NOMO-1 (cell line): ENCODE measurements at regions not wholly inside any gene's neighbourhood (a gene's known extent, or its start where the extent isn't known, plus 50 kb on each side); places are given as distances from the start of the nearest gene placed in this dataset.

Source experiments
- DNase-seq, 2 experiments: peaks; one replicate each; lab custom pipeline; 2025; ENCODE audit not compliant: unreplicated experiment in 2 of 2; lab: John Stamatoyannopoulos, UW

DNA sequence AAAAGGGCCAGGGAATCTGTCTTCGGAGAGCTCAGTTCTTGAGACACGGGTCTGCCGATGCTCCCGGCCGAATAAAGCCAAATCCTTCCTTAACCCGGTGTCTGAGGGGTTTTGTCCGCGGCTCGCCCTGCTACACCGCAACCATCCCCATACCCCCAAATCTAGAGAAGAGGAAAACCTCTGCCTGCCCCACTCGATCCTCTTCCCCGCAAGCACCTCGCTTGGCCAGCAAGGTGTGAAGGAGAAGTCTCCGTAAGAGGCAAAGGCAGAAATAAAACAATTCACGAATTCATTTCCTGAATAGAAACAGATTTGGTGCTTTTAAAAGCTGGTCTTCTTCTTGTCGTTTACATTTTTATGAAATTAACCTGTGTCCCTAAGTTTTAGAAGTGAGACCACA lies 67.3 kb upstream of the GALNT9 start:
- DNase-seq: no peak

DNA sequence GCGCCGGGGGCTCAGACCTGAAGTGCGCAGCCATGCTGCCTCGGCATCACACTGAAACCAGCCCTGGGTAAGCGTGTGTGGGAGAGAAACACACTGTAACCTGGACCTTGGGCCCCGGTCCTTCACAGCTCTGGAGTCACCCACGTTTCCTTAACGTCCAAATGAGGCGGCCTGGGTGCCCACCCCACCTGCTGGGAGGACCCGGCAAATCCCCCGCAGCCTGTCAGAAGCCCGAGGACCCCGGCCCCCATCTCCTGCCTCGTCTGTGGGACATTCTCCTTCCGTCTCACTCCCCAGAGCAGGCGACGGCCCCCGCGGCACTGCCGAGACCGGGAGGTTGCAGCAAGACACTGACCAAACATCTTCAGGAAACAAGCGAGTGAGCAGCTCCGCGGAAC lies 66.5 kb upstream of the GALNT9 start:
- DNase-seq: no peak

DNA sequence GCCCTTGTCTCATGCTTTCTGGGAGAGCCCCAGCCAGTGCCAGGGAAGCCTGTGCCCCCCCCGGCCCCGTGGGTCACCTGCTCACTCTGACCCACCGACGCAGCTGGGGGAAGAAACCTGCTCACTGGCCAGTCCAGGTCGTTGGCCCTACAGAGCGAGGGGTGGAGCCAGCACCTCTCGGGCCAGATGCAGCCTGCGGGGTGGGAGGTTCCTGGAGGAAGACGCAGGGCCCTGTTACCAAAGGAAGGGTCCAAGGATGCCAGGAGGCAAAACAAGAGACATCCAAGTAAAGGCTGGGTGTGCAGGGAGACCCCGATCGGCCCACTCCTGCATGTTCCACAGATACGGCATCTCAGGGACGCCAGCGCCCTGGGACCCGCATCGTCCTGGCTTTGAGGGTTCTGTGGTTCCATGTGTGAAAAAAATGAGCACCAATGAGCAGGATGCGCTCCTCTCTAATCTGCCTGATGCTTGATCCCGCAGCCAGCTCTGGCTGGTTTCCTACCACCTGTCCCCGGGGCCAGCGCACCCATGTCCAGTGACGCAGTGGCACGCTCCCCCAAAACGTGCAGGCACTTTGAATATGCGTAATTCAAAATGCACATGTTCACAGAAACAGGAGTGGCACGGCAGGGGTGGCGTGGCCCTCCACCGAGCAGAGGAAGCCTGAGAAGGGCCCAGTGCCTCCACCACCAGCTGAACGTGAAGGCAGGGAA lies 66.0 kb upstream of the GALNT9 start:
- DNase-seq: no peak

DNA sequence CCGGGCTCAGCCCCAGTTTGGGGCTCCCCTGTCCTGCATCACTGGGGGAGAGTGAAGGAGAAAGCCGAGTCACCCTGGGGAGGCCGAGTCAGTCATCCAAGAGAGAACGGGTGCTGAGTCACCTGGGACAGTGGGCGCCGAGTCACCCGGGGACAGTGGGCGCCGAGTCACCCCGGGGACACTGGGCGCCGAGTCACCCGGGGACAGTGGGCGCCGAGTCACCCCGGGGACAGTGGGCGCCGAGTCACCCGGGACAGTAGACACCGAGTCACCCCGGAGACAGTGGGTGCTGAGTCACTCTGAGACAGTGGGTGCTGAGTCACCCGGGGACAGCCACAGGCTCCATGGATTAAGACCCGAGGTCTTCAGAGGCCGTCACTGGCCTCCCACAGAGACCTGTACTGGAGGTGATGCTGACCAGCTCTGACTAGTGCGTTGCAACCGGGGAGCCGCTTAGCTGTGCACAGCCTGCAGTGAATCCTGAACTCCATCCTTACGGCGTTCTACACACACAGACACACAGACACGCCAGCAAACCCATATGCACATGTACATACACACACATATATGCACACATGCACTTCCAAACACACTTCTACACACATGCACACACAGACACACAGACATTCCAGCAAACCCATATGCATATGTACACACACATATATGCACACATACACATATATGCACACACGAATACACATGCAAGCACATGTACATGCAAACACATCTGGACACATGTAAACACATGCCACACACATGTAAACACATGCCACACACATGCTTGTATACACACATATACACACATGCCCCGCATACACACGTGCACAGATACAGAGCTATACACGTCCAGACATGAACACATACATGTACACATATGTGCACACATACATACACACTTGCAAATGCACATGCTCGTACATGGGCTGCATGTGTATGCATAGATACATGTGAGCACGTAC lies 64.9 kb upstream of the GALNT9 start:
- DNase-seq: no peak

DNA sequence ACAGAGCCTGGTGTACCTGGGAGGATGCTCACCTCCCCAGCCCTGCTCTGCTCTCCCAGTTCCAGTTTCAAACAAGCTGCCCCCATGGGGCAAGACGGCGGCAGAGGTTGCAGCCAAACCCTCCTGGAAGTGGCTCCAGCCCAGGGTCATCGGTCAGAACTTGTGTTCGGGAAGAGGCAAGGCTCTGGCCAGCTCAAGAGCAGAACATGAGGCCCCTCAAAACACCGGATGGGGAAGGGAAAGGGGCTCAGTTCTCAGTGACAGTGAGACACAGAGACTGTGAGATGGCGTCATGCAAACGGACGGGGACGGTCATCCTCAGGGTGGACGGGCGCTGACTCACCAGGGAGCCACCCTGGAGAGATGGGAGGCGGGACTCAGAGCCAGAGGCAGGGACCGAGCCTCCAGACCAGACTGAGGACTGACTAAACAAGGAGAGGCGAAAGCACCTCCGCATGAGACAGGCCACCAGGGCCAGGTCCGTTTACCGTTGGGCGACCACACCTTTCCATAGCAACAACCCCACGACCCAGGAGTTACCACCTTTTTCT lies 63.9 kb upstream of the GALNT9 start:
- no peak for DNase-seq

DNA sequence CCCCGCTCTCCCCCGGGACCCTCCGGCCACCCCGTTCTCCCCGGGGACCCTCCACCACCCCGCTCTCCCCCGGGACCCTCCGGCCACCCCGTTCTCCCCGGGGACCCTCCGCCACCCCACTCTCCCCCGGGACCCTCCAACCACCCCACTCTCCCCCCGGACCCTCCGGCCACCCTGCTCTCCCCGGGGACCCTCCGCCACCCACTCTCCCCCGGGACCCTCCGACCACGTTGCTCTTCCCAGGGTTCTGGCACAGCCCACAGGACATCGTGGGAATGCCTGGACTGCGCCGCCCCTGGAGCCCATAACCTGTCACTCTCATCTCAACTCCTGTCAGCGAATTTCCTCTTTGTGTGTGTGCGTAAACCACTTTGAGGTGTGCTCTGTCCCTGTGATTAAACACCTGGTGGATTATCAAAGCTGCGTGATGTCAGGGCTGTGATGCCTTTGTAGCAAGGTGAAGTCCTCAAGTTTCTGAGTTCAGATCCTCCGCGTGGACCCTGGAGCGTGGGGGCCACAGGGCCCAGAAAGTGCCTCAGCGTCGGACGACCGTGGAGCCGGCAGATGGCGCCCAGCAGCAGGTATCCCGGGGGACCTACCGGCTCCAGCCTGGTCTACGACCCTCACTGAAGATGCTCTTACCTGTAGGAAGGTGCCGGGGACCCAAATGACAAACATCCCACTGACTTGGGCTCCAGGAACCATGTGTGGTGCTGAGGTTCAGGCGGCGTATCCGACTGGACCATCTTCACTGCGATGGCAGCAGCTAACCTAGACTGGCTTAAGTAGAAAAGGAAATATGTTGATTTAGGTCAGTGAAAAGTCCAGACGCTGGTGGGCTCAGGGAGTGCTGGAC lies 63.2 kb upstream of the GALNT9 start:
- no peak for DNase-seq

DNA sequence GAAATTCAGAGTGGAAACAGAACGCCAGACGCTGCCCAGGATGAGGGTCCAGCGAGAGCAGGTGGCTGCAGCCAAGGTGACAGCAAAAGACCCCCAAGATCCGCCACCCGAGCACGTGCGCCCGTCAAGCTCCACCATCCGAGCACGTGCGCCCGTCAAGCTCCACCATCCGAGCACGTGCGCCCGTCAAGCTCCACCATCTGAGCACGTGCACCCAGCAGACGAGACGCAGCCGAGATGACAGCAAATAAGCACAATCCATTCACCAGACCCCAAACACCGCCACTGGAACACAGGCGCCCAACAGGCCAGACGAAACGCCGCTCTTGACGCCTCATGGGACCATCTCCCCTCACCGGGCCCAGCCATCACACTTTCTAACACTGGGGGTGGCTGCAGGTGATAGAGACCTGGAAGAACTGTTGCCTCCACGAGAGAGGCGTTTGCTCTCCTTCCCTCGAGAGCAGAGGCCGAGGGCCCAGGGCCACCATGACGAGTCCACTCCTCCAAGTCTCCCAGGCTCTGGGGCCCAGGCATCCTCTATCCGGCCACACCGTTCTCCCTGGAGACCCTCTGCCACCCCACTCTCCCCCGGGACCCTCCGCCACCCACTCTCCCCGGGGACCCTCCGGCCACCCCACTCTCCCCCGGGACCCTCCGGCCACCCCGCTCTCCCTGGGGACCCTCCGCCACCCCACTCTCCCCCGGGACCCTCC lies 62.1 kb upstream of the GALNT9 start:
- DNase-seq: no peak

DNA sequence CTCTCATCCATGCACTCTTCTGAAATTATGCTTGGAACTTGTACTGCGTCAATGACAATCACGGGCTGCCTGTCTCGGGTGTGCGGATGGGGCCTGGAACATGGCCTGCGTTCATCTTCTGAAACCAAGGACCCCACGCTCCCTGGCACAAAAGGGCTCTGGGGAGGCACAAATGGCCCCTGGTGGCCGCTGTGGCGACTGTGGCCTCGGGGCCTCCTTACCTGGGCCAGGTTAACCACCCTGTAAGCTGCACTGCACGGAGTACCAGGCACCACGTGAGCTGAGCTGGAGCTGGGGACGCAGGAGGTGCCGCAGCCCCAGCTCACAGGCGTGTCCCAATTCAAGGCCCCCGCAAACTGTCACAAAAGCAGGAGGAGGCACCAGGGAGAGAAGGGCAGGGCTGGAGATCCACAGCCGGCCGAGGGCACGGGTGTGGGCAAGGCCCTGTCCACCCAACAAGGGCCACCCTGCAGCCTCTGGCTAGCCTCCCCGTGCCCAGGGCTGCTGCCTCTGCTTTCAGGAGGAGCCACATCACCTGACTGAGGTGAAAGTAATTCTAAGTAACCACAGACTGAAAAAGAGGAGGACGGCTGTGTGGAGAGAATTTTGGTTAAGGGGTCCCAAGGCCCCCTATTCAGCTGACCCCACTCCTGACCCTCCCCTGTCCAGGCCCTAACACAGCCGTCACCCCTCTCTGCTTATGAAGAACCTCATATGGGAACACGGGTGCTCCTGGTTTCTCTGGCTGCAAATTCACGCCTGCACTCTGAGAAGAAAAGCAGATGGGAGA lies 61.1 kb upstream of the GALNT9 start:
- no peak for DNase-seq

DNA sequence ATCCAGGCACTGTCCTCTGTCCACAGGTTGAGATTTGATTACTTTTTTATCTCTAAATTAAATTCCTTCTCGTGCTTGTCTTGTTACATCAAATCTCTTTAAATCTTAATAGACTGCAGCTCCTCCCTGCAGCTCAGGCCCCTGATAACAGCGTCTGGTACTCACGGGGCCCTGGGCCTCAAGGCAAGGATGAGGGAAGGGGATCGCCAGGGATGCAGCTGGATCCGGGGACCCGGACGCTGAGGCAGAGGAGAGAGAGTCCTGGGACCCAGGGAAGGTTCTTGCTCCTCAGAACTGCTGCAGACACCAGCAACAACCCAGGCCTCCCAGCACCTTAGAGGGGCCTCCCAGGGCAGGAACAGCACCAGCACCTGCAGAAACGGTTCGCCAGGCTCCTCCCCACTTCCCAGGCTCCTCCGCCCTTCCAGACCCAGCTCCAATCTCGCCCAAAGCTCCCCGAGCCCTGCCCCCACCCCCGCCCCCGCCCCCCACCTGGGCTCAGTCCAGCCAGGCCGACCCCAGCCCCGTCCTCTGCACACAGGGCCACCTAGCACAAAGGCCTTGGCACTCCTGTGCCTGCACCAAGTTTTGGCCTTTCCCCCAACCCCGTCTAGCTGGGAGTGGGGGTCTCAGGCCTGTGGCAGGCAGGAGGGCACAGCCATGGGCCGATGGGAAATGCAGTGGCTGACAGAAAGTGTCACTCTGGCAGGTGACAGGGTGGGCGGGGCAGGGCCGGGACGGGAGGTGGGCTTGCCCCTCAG lies 60.3 kb upstream of the GALNT9 start:
- no peak for DNase-seq

DNA sequence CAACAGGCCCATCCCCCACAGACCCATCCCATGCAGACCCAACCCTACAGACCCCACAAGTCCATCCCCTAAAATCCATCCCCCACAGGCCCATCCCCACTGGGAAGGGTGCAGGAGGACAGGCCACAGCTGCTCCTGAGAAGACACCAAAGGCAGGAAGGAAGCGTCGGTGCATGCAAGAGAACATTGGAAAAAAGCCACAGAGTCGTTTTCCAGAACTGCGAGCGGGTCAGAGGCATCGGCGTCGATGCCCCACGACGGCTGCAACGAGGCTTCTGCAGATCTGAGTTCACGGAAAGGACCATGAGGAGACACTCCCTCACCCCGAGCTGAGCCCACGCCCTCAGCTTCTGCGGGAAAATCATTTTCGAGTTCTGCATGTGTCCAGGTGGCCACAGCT lies 59.6 kb upstream of the GALNT9 start:
- DNase-seq: no peak

DNA sequence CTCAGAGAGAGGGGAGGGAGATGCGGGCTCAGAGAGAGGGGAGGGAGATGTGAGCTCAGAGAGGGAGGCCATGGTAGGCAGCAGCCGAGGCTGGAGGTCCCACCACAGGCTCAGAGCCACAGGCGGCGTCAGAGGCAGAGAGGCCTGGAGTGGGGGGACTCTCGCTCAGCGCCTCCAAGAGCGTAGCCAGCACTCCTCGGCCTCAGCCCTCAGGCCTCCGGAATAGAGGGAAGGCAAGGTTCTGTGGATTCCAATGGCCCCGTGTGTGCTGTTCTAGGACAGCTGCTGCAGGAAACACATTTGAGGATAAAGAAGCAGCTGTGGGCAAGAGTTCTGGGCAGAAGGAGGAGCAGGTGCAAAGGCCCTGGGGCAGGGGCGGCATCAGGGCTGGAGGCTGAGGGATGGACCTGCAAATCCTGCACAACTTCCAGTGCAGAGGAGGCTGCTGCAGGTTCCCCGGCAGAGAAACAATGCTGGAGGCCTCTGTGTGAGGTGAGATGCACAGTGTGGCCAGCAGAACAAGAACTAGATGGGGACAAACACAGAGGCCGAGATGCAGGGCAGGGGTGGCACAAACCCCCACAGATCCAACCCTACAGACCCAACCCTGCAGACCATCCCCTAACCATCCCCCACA lies 59.1 kb upstream of the GALNT9 start:
- DNase-seq: no peak

DNA sequence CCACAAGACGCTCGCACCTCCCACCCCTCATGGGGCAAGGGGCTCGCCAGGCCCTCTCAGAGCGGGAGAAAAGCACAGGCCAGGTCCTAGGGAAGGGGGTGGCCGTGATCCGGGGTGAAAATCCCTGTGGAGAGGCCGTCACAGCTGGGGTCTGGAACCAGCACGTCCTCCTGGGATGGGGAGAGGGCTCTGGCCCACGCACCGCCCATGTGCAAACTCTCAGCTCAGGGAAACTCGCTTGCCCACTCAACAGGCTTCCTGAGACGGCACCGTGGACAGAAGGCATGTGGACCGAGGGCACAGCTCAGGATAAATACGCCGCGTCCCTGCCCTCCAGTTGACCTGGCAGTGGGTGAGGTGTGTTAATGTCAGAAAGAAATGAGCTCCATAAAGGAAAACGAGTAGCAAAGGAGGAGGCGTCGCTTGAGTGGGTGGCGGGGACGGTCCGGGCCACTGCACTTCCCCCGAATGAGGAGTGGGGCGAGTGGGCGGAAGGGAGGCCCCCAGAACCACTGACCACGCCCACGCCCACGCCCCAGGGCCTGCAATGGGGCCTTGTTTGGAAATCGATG lies 57.6 kb upstream of the GALNT9 start:
- DNase-seq: no peak

DNA sequence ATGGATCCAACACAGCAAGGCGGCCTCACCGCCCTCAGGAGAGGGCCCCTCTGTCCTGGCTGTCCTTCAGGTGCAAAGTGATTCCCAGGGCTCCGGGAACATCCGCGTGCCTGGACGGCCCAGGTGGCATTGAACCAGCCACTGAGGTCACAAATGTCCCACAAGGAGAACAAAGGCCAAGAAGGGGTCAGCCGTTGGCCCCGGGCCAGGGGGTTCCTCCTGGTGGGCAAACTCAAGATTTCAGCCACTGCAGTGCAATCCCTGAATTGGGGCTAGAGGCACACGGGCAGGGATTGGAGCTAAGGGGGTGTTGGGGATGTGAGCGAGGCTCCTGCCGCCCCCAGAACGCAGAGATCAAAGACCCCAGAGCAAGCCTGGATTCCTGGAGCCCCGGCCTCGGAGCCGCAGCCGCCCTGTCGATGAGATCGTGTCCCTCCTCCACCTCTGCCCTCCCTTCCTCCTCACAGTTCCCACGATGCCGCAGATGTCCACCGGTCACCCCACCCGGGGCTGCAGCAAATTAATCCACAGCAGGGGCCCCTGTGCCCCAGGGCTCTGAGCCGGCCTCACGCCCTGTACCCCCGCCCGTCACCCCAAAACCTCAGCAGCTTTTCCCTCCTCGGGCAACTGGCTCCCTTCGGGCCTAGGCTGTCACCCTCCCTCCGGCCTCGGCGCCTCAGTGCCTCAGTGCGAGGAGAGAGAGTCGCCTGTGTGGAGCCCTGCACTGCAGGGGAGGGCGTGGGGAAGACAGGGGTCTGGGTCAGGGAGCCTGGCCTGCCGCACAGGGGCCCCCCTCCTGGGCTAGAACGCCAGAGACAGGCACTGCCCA lies 56.7 kb upstream of the GALNT9 start:
- DNase-seq: no peak

DNA sequence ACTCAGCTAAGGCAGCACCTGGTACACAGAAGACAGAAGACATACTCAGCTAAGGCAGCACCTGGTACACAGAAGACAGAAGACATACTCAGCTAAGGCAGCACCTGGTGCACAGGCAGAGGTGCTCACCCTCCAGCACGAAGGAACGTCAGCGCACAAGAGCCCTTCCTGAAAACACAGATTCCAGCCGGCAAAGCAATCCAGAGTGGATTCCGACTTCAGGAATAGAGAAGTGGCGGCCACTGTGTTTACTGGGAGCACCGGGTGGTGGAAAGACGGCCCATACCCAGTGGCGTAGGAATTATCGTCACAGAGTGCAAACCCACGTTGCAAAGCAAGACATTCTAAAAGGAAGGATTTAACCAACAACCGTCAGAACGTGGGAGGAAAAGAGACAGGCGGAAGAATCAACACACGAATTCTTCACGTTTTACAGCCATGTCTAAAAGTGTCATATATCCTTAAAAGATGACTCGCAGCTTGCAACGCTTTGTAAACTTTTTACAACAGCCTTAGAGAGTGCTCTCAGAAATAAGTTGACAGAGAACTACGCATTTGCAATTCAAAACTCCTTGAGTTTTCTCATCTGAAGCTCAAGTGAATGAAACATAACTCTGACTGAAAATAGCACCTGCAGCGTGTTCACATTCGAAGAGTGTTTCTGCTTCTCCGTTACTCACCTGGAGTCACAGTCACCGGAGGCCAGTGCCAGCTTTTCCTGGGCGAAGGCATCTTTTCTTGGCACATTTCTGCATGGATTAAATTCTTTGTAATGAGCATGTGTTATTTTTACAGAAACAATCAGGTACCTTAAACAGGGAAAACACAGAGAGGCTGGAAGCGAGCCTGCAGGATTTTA lies 55.8 kb upstream of the GALNT9 start:
- DNase-seq: no peak

DNA sequence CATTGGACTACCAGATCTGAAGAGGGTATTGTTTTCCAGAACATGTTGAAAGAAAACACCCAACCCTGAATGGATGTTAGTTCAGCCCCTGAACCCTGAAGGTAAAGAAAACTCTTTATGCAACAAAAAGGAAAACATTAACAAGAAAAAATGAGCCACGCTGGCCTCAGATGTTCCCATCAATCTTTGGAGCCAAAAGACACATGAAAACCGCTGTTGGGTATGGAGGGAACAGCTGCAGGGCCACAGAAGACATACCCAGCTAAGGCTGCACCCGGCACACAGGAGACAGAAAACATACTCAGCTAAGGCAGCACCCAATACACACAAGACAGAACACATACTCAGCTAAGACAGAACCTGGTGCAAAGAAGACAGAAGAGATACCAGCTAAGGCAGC lies 51.3 kb upstream of the GALNT9 start:
- no peak for DNase-seq

DNA sequence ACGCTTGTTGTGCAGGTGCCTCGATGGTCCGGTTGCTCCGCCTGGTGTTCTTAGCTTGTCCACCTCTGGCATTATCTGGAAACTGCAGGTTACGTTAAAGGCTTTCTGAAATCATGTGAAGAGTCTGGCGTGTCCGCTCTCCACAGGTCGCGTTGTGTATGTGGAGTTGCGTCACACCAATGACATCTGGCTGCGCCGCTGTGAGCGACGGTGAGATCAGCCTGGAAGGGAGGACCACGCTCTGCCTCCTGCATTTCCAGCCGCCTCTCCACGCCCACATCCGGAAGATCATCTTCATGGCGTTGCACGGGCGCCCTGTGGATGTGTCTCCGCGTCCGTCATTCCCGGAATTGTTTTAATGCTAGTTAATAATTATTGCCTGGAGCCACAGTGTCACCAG lies 50.6 kb upstream of the GALNT9 start:
- no peak for DNase-seq
